ENCODE measurements at regions not wholly inside any gene's neighbourhood (a gene's known extent, or its start where the extent isn't known, plus 50 kb on each side); places are given as distances from the start of the nearest gene placed in this dataset.
"Not testable (repeated sequence)": the region's sequence is repeated elsewhere in the genome, so short reads cannot be mapped to it uniquely, and the experiment has no call there.

DNA sequence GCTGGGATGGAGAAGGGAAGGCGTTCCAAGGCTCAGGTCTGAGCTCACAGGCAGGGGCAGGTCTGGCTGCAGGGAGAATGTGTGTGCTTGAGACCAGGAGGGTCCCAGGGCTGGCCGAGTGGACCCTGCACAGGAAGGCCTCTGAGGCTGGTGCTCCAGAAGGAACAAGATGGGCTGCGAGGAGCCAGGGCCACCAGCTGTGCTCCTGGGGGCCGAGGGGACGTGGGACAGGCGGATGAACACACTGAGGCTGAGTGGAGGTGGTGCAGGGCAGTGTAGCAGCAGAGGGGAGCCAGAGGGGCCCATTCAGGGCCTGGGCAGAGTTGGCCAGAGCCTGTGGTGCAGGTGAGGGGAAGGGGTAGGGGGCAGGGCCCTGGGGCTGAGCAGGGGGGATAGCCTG, 249.7 kb downstream of the TMEM121 start:
- TF ChIP-seq CEBPB (IDR thresholded peaks at IDR 0.05; ENCODE audit: low read depth, low read length); EP300 (IDR thresholded peaks at IDR 0.05; ENCODE audit: borderline replicate concordance in 1 of 2, low read depth in 2 of 2, low read length in 2 of 2); POLR2A (IDR thresholded peaks at IDR 0.05; ENCODE audit: control extremely low read depth in 1 of 2, low read depth in 2 of 2, low read length in 2 of 2); CTCF (IDR thresholded peaks at IDR 0.05; ENCODE audit: control extremely low read depth in 1 of 3, insufficient read depth in 1 of 3, low read depth in 1 of 3, low read length in 3 of 3); SP2 (IDR thresholded peaks at IDR 0.05; ENCODE audit: low read length); TAF1 (IDR thresholded peaks at IDR 0.05; ENCODE audit: low read depth, low read length); USF2 (IDR thresholded peaks at IDR 0.05; ENCODE audit: low read length); ZNF274 (IDR thresholded peaks at IDR 0.05; ENCODE audit: borderline replicate concordance, extremely low read depth, low read length); CBX5 (IDR thresholded peaks at IDR 0.05; ENCODE audit: low read depth, low read length); SUZ12 (IDR thresholded peaks at IDR 0.05; ENCODE audit: low read length): not testable (repeated sequence)

Data from H1 (cell line).